ENCODE measurements at regions not wholly inside any gene's neighbourhood (a gene's known extent, or its start where the extent isn't known, plus 50 kb on each side); places are given as distances from the start of the nearest gene placed in this dataset.

- intact Hi-C loops (cut with DNase I): no loop called here
Measured at GRCh38 chr9:99411479-99412115, 189.5 kb downstream of the SEC61B start.

GRCh38 chr9:99412606-99413005, 190.5 kb downstream of the SEC61B start:
- intact Hi-C loops (cut with DNase I): no loop called here
- no peak for TF ChIP-seq POLR2A (IDR thresholded peaks at IDR 0.05)
- TF ChIP-seq POLR2AphosphoS5 (IDR thresholded peaks at IDR 0.05): no peak
- TF ChIP-seq, protein P1, sequence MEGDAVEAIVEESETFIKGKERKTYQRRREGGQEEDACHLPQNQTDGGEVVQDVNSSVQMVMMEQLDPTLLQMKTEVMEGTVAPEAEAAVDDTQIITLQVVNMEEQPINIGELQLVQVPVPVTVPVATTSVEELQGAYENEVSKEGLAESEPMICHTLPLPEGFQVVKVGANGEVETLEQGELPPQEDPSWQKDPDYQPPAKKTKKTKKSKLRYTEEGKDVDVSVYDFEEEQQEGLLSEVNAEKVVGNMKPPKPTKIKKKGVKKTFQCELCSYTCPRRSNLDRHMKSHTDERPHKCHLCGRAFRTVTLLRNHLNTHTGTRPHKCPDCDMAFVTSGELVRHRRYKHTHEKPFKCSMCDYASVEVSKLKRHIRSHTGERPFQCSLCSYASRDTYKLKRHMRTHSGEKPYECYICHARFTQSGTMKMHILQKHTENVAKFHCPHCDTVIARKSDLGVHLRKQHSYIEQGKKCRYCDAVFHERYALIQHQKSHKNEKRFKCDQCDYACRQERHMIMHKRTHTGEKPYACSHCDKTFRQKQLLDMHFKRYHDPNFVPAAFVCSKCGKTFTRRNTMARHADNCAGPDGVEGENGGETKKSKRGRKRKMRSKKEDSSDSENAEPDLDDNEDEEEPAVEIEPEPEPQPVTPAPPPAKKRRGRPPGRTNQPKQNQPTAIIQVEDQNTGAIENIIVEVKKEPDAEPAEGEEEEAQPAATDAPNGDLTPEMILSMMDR (IDR thresholded peaks at IDR 0.05): no peak
- H3K4me3 ChIP-seq: no peak overlapping the region

More at GRCh38 chr9:99411479-99412115, 189.5 kb downstream of the SEC61B start:
- TF ChIP-seq, protein P1 (IDR thresholded peaks at IDR 0.05): no peak
- Histone ChIP-seq H3K27me3 (replicated peaks; ENCODE audit: insufficient read depth) (no peaks in the 10 kb centered on the region), H3K4me3 (no peak overlapping the region), H3K4me1 (replicated peaks) (no peaks in the 10 kb centered on the region), H3K36me3 (no peaks in the 10 kb centered on the region), H3K9me3 (no peaks in the 10 kb centered on the region), H3K27ac (no peak overlapping the region)
- WGBS: 74% methylated on average over 8 of the region's 8 CpGs
- no peak for DNase-seq (ENCODE audit: low spot score)

GRCh38 chr9:99414321-99414720, 192.2 kb downstream of the SEC61B start:
- whole genome bisulfite sequencing: 63% methylated on average over 1 of the region's 1 CpG
- no peak for TF ChIP-seq POLR2A (IDR thresholded peaks at IDR 0.05)
- TF ChIP-seq, protein P1 (IDR thresholded peaks at IDR 0.05): no peak
- TF ChIP-seq POLR2AphosphoS5 (IDR thresholded peaks at IDR 0.05): no peak
- H3K9me3 ChIP-seq: no peaks in the 10 kb centered on the region
- DNase-seq (ENCODE audit: low spot score): no peak
- H3K36me3 ChIP-seq: no peaks in the 10 kb centered on the region
- H3K27ac ChIP-seq: no peak overlapping the region
- no peaks in the 10 kb centered on the region for H3K4me1 ChIP-seq (replicated peaks)
- no peak overlapping the region for H3K4me3 ChIP-seq
- intact Hi-C loops (cut with DNase I): no loop called here
- H3K27me3 ChIP-seq (replicated peaks; ENCODE audit: insufficient read depth): no peaks in the 10 kb centered on the region

More at GRCh38 chr9:99412606-99413005, 190.5 kb downstream of the SEC61B start:
- Histone ChIP-seq H3K36me3 (no peaks in the 10 kb centered on the region), H3K4me1 (replicated peaks) (no peaks in the 10 kb centered on the region), H3K27ac (no peak overlapping the region), H3K27me3 (replicated peaks; ENCODE audit: insufficient read depth) (no peaks in the 10 kb centered on the region), H3K9me3 (no peaks in the 10 kb centered on the region)
- DNase-seq (ENCODE audit: low spot score): no peak

GRCh38 chr9:99415606-99416005, 193.5 kb downstream of the SEC61B start:
- TF ChIP-seq, protein P1 (IDR thresholded peaks at IDR 0.05): no peak
- TF ChIP-seq POLR2A (IDR thresholded peaks at IDR 0.05) (no peak), POLR2AphosphoS5 (IDR thresholded peaks at IDR 0.05) (no peak)
- DNase-seq (ENCODE audit: low spot score): no peak
- Histone ChIP-seq H3K4me3 (no peak overlapping the region), H3K36me3 (no peaks in the 10 kb centered on the region), H3K27me3 (replicated peaks; ENCODE audit: insufficient read depth) (no peaks in the 10 kb centered on the region), H3K9me3 (no peaks in the 10 kb centered on the region), H3K27ac (no peak overlapping the region), H3K4me1 (replicated peaks) (no peaks in the 10 kb centered on the region)
- intact Hi-C loops (cut with DNase I): no loop called here
- WGBS: 62% methylated on average over 4 of the region's 4 CpGs

DNA sequence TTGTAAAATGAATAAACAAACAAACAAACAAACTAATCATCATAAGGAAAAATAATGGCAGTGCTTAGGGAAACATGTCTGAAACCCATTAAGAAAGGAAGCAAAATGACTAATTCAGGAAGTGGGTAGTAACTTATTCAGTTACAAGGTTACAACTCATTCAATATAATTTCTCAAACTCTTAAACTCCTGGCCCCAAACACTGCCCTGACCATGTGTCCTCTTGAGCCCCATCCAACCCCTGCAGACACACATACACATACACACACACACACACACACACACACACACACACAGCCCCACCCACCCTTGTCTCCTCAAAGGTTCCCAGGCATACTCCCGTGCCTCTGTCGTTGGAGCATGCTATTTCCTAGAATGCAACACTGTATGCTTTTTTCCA, 193.9 kb downstream of the SEC61B start:
- 42% methylated on average over 2 of the region's 2 CpGs for WGBS
- DNase-seq (ENCODE audit: low spot score): no peak
- H3K9me3 ChIP-seq: no peaks in the 10 kb centered on the region
- TF ChIP-seq POLR2AphosphoS5 (IDR thresholded peaks at IDR 0.05) (no peak), POLR2A (IDR thresholded peaks at IDR 0.05) (no peak)
- TF ChIP-seq, protein P1 (IDR thresholded peaks at IDR 0.05): no peak
- no peak overlapping the region for H3K4me3 ChIP-seq
- no peaks in the 10 kb centered on the region for H3K4me1 ChIP-seq (replicated peaks)
- intact Hi-C loops (cut with DNase I): no loop called here
- no peak overlapping the region for H3K27ac ChIP-seq
- H3K36me3 ChIP-seq: no peaks in the 10 kb centered on the region
- no peaks in the 10 kb centered on the region for H3K27me3 ChIP-seq (replicated peaks; ENCODE audit: insufficient read depth)
